Esophagus muscularis mucosa (tissue), 4 donors: ENCODE measurements at regions not wholly inside any gene's neighbourhood (a gene's known extent, or its start where the extent isn't known, plus 50 kb on each side); places are given as distances from the start of the nearest gene placed in this dataset.

Experiments used
- DNase-seq: peaks from one replicate; pipeline ENCODE4 v3.0.0-alpha.2; 2017; ENCODE audit errors: extremely low spot score
- H3K27ac ChIP-seq, 4 donors: fragments of 200-600 bp; sonication (generic); replicated peaks in 1 of 4; 1 replicate in 3 of 4; 2 replicates in 1 of 4; pipeline ENCODE4 v1.5.1; 2016 to 2019; ENCODE audit warnings: mild to moderate bottlenecking in 1 of 4
- H3K27me3 ChIP-seq, 4 donors: fragments of 200-600 bp; sonication (generic); one replicate each; pipeline versions ENCODE4 v1.5.1 to v1.6.0; 2016 to 2019
- H3K36me3 ChIP-seq, 4 donors: fragments of 200-600 bp; sonication (generic); one replicate each; pipeline ENCODE4 v1.5.1; 2016 to 2019
- H3K4me1 ChIP-seq, 4 donors: fragments of 200-600 bp; sonication (generic); one replicate each; pipeline ENCODE4 v1.5.1; 2016 to 2019
- H3K4me3 ChIP-seq, 4 donors: fragments of 200-600 bp; sonication (generic); 1 replicate in 2 of 4; 2 replicates in 2 of 4; pipeline ENCODE4 v1.5.1; 2016 to 2019; ENCODE audit warnings: mild to moderate bottlenecking in 4 of 4, moderate library complexity in 1 of 4
- H3K9me3 ChIP-seq, 4 donors: fragments of 200-600 bp; sonication (generic); 1 replicate in 3 of 4; 2 replicates in 1 of 4; pipeline ENCODE4 v1.5.1; 2016 to 2019
- CTCF ChIP-seq, 3 experiments: fragments of 200-600 bp in 2 of 3; fragments of 450-650 bp in 1 of 3; sonication (generic) in 2 of 3; IDR thresholded peaks; one replicate each; pipeline ENCODE4 v1.5.1; 2017 to 2019; ENCODE audit warnings: antibody characterized with exemption in 3 of 3, mild to moderate bottlenecking in 2 of 3, moderate library complexity in 1 of 3
- EP300 ChIP-seq: sonication (generic); formaldehyde crosslinking; IDR thresholded peaks from one replicate; pipeline ENCODE4 v1.6.1; 2017; ENCODE audit warnings: antibody characterized with exemption
- POLR2A ChIP-seq: fragments of 450-650 bp; IDR thresholded peaks from one replicate; pipeline ENCODE4 v1.6.1; 2017; ENCODE audit warnings: antibody characterized with exemption, moderate library complexity, mild to moderate bottlenecking, low read depth
- POLR2AphosphoS5 ChIP-seq, 2 donors: sonication (generic); formaldehyde crosslinking; IDR thresholded peaks; one replicate each; pipeline ENCODE4 v1.6.1; 2017; ENCODE audit warnings: antibody characterized with exemption in 2 of 2
- WGBS: methylation state at CpG from one replicate; pipeline ENCODE4 v1.1.5; 2018; 5-methylcytosine and 5-hydroxymethylcytosine counted together
- intact Hi-C: fragments of 100-400 bp; cut with DNase I; formaldehyde crosslinking; loops from one replicate; pipeline ENCODE4 v1.15.1; 2023

- Histone ChIP-seq H3K27me3 (no peaks in the 10 kb centered on the region), H3K4me3 (no peak overlapping the region), H3K4me1 (no peaks in the 10 kb centered on the region), H3K36me3 (no peaks in the 10 kb centered on the region), H3K27ac (no peak overlapping the region), H3K9me3 (no peaks in the 10 kb centered on the region)
- intact Hi-C loops: no loop called here
- TF ChIP-seq POLR2A: no peak
- DNase-seq: no peak
- 83% methylated on average over 7 of the region's 7 CpGs for WGBS
Observed at GRCh38 chr10:8951440-8952089, 897.1 kb downstream of the GATA3 start.

GRCh38 chr10:8956400-8956799 is 901.9 kb downstream of the GATA3 start:
- H3K27me3 ChIP-seq: peaks cover 0 to 4% (median 0%) of the 10 kb centered on the region in 4 donors
- H3K9me3 ChIP-seq: no peaks in the 10 kb centered on the region
- intact Hi-C loops: no loop called here
- no peaks in the 10 kb centered on the region for H3K4me1 ChIP-seq
- no peak for DNase-seq
- 76% methylated on average over 4 of the region's 4 CpGs for WGBS
- no peak overlapping the region for H3K27ac ChIP-seq
- TF ChIP-seq POLR2AphosphoS5 (IDR thresholded peaks at IDR 0.05) (no peak), POLR2A (no peak), EP300 (no peak), CTCF (IDR thresholded peaks at IDR 0.05) (no peak)
- no peaks in the 10 kb centered on the region for H3K36me3 ChIP-seq
- H3K4me3 ChIP-seq: no peak overlapping the region

- TF ChIP-seq POLR2AphosphoS5 (IDR thresholded peaks at IDR 0.05): no peak
- TF ChIP-seq CTCF (IDR thresholded peaks at IDR 0.05): no peak
- TF ChIP-seq POLR2A: no peak
- no peak for TF ChIP-seq EP300
- no peaks in the 10 kb centered on the region for H3K36me3 ChIP-seq
- H3K9me3 ChIP-seq: no peaks in the 10 kb centered on the region
- no peak for DNase-seq
- H3K4me1 ChIP-seq: no peaks in the 10 kb centered on the region
- peaks cover 0 to 4% (median 0%) of the 10 kb centered on the region in 4 donors for H3K27me3 ChIP-seq
- intact Hi-C loops: no loop called here
- H3K27ac ChIP-seq: no peak overlapping the region
- H3K4me3 ChIP-seq: no peak overlapping the region
Observed at GRCh38 chr10:8962249-8962648, 907.8 kb downstream of the GATA3 start.

- TF ChIP-seq CTCF (IDR thresholded peaks at IDR 0.05) (no peak), POLR2A (no peak), EP300 (no peak), POLR2AphosphoS5 (IDR thresholded peaks at IDR 0.05) (no peak)
- no peak for DNase-seq
- intact Hi-C loops: no loop called here
- 71% methylated on average over 2 of the region's 2 CpGs for WGBS
- Histone ChIP-seq H3K27ac (no peak overlapping the region), H3K4me3 (no peak overlapping the region), H3K27me3 (no peaks in the 10 kb centered on the region), H3K36me3 (no peaks in the 10 kb centered on the region), H3K4me1 (no peaks in the 10 kb centered on the region), H3K9me3 (no peaks in the 10 kb centered on the region)
Observed at GRCh38 chr10:8967061-8967460, 912.6 kb downstream of the GATA3 start.

- Histone ChIP-seq H3K36me3 (no peaks in the 10 kb centered on the region), H3K4me1 (no peaks in the 10 kb centered on the region), H3K9me3 (no peaks in the 10 kb centered on the region), H3K27ac (no peak overlapping the region), H3K4me3 (no peak overlapping the region), H3K27me3 (no peaks in the 10 kb centered on the region)
- DNase-seq: no peak
- TF ChIP-seq EP300: no peak
- no peak for TF ChIP-seq POLR2AphosphoS5 (IDR thresholded peaks at IDR 0.05)
- TF ChIP-seq CTCF (IDR thresholded peaks at IDR 0.05): no peak
- no peak for TF ChIP-seq POLR2A
- WGBS: 68% methylated on average over 1 of the region's 1 CpG
- intact Hi-C loops: no loop called here
Observed at GRCh38 chr10:8969853-8970252, 915.4 kb downstream of the GATA3 start.
